ENCODE measurements at regions not wholly inside any gene's neighbourhood (a gene's known extent, or its start where the extent isn't known, plus 50 kb on each side); places are given as distances from the start of the nearest gene placed in this dataset.
"Not testable (repeated sequence)": the region's sequence is repeated elsewhere in the genome, so short reads cannot be mapped to it uniquely, and the experiment has no call there.

GRCh38 chr4:106594291-106594952 lies 225.8 kb upstream of the GIMD1 start:
- no peak for DNase-seq (ENCODE audit: low spot score)

GRCh38 chr4:106588891-106589290 lies 220.3 kb upstream of the GIMD1 start:
- DNase-seq (ENCODE audit: low spot score): no peak

- no peak for DNase-seq (ENCODE audit: low spot score)
Observed at GRCh38 chr4:106587558-106587957, 219.0 kb upstream of the GIMD1 start.

GRCh38 chr4:106585915-106586349 lies 217.4 kb upstream of the GIMD1 start:
- no peak for DNase-seq (ENCODE audit: low spot score)

- DNase-seq (ENCODE audit: low spot score): no peak
Observed at GRCh38 chr4:106584337-106584989, 215.9 kb upstream of the GIMD1 start.

- DNase-seq (ENCODE audit: low spot score): no peak
Observed at GRCh38 chr4:106583567-106583966, 215.0 kb upstream of the GIMD1 start.

GRCh38 chr4:106583108-106583507 lies 214.5 kb upstream of the GIMD1 start:
- DNase-seq (ENCODE audit: low spot score): no peak

- no peak for DNase-seq (ENCODE audit: low spot score)
Observed at GRCh38 chr4:106582103-106582502, 213.5 kb upstream of the GIMD1 start.

GRCh38 chr4:106579236-106579635 lies 210.7 kb upstream of the GIMD1 start:
- DNase-seq (ENCODE audit: low spot score): no peak

- no peak for DNase-seq (ENCODE audit: low spot score)
Observed at GRCh38 chr4:106569146-106570031, 200.8 kb upstream of the GIMD1 start.

GRCh38 chr4:106565727-106566126 lies 197.1 kb upstream of the GIMD1 start:
- no peak for DNase-seq (ENCODE audit: low spot score)

- not testable (repeated sequence) for DNase-seq (ENCODE audit: low spot score)
Observed at GRCh38 chr4:106563637-106564036, 195.1 kb upstream of the GIMD1 start.

GRCh38 chr4:106551724-106552123 lies 183.1 kb upstream of the GIMD1 start:
- no peak for DNase-seq (ENCODE audit: low spot score)

GRCh38 chr4:106548446-106549044 lies 180.0 kb upstream of the GIMD1 start:
- DNase-seq (ENCODE audit: low spot score): no peak

GRCh38 chr4:106546370-106546769 lies 177.8 kb upstream of the GIMD1 start:
- DNase-seq (ENCODE audit: low spot score): no peak

- DNase-seq (ENCODE audit: low spot score): not testable (repeated sequence)
Observed at GRCh38 chr4:106542609-106543008, 174.0 kb upstream of the GIMD1 start.

- no peak for DNase-seq (ENCODE audit: low spot score)
Observed at GRCh38 chr4:106541253-106541652, 172.7 kb upstream of the GIMD1 start.

GRCh38 chr4:106530821-106531220 lies 162.2 kb upstream of the GIMD1 start:
- DNase-seq (ENCODE audit: low spot score): no peak

GRCh38 chr4:106530024-106530361 lies 161.4 kb upstream of the GIMD1 start:
- DNase-seq (ENCODE audit: low spot score): no peak

- DNase-seq (ENCODE audit: low spot score): no peak
Observed at GRCh38 chr4:106529348-106530023, 160.9 kb upstream of the GIMD1 start.

- DNase-seq (ENCODE audit: low spot score): no peak
Observed at GRCh38 chr4:106527316-106527715, 158.7 kb upstream of the GIMD1 start.

GRCh38 chr4:106525425-106525824 lies 156.8 kb upstream of the GIMD1 start:
- DNase-seq (ENCODE audit: low spot score): not testable (repeated sequence)

Data from cerebellar cortex (tissue), 1 donor.